DND-41 (cell line): ENCODE measurements at regions not wholly inside any gene's neighbourhood (a gene's known extent, or its start where the extent isn't known, plus 50 kb on each side); places are given as distances from the start of the nearest gene placed in this dataset.

ENCODE experiments used
- CTCF ChIP-seq: IDR thresholded peaks from 2 replicates; pipeline ENCODE4 v1.5.1; 2012; ENCODE audit warnings: borderline replicate concordance, low read length, moderate library complexity, mild to moderate bottlenecking; ENCODE audit not compliant: poor library complexity, severe bottlenecking; ENCODE audit errors: extremely low read depth
- EZH2 ChIP-seq: IDR thresholded peaks from 3 replicates; pipeline ENCODE4 v1.6.1; 2012; ENCODE audit warnings: borderline replicate concordance, low read depth, mild to moderate bottlenecking, moderate library complexity, low read length, inconsistent platforms; ENCODE audit not compliant: severe bottlenecking

- no peak for TF ChIP-seq CTCF
- no peak for TF ChIP-seq EZH2
Observed at GRCh38 chr6:167735084-167735950, 91.4 kb upstream of the AFDN start.
